ENCODE measurements at regions not wholly inside any gene's neighbourhood (a gene's known extent, or its start where the extent isn't known, plus 50 kb on each side); places are given as distances from the start of the nearest gene placed in this dataset.
"Not testable (repeated sequence)": the region's sequence is repeated elsewhere in the genome, so short reads cannot be mapped to it uniquely, and the experiment has no call there.

- dilution Hi-C loops (cut with MboI; ENCODE audit: extremely low pct_ligation_motif_present, low sequenced_read_pairs); H3K4me2 ChIP-seq (ENCODE audit: insufficient read depth, low read length); H3K79me2 ChIP-seq (ENCODE audit: control insufficient read depth, insufficient read depth, low read length); H2AFZ ChIP-seq (ENCODE audit: low read depth, low read length); H3K27me3 ChIP-seq (ENCODE audit: control insufficient read depth in 2 of 2, insufficient read depth in 2 of 2, low read length in 2 of 2); FAIRE-seq; H3K36me3 ChIP-seq (ENCODE audit: control insufficient read depth in 2 of 2, extremely low read depth in 1 of 2, insufficient read depth in 2 of 2, low read length in 2 of 2); DNase-seq (ENCODE audit: low read depth, low spot score); H3K9ac ChIP-seq (replicated peaks; ENCODE audit: extremely low read depth, insufficient read depth, low read length); H3K27ac ChIP-seq (ENCODE audit: insufficient read depth, low read depth, low read length); H3K4me3 ChIP-seq (replicated peaks in 1 of 3; ENCODE audit: insufficient read depth in 1 of 3, low read depth in 1 of 3, low read length in 3 of 3); H3K9me3 ChIP-seq (replicated peaks; ENCODE audit: control insufficient read depth, insufficient read depth, low read length); POLR2A ChIA-PET; H4K20me1 ChIP-seq (replicated peaks; ENCODE audit: control insufficient read depth, extremely low read depth, insufficient read depth, low read length); BruUV-seq (replicated peaks); H3K9me1 ChIP-seq (replicated peaks; ENCODE audit: control insufficient read depth, extremely low read depth, insufficient read depth, low read length): not testable (repeated sequence)
- peaks cover 12% of the 10 kb centered on the region for H3K4me1 ChIP-seq (ENCODE audit: control insufficient read depth, extremely low read depth, insufficient read depth, low read length)
- CTCF ChIA-PET, result interaction anchor here (2.1 kb wide), 1 partner anchor 19 kb away, joined by 5 read pairs; no protein-coding TSS in a partner anchor
- intact Hi-C loops (cut with micrococcal nuclease), result loop anchor here (10.0 kb wide), 1 partner anchor 331 kb away; no protein-coding TSS in a partner anchor
These were observed 172.5 kb upstream of the MAGI2 start for GRCh38 chr7:79625921-79626320.

GRCh38 chr7:79624336-79624735, 170.9 kb upstream of the MAGI2 start:
- no TSS peak for BruUV-seq (replicated peaks)
- H3K36me3 ChIP-seq (ENCODE audit: control insufficient read depth in 2 of 2, extremely low read depth in 1 of 2, insufficient read depth in 2 of 2, low read length in 2 of 2), result no peaks in the 10 kb centered on the region
- no peak overlapping the region for H3K9ac ChIP-seq (replicated peaks; ENCODE audit: extremely low read depth, insufficient read depth, low read length)
- dilution Hi-C loops (cut with MboI; ENCODE audit: extremely low pct_ligation_motif_present, low sequenced_read_pairs), result no loop called here
- H3K79me2 ChIP-seq (ENCODE audit: control insufficient read depth, insufficient read depth, low read length), result no peaks in the 10 kb centered on the region
- FAIRE-seq, result no peak
- no peaks in the 10 kb centered on the region for H4K20me1 ChIP-seq (replicated peaks; ENCODE audit: control insufficient read depth, extremely low read depth, insufficient read depth, low read length)
- peaks cover 25% of the 10 kb centered on the region for H3K4me1 ChIP-seq (ENCODE audit: control insufficient read depth, extremely low read depth, insufficient read depth, low read length)
- H3K4me3 ChIP-seq (replicated peaks in 1 of 3; ENCODE audit: insufficient read depth in 1 of 3, low read depth in 1 of 3, low read length in 3 of 3), result no peak overlapping the region
- ChIA-PET POLR2A (no interaction called here), CTCF (no interaction called here)
- DNase-seq (ENCODE audit: low read depth, low spot score), result no peak
- intact Hi-C loops (cut with micrococcal nuclease), result loop anchor here (10.0 kb wide), 1 partner anchor 330 kb away; no protein-coding TSS in a partner anchor
- TF ChIP-seq MYC (IDR thresholded peaks at IDR 0.05; ENCODE audit: low read depth, low read length), result no peak
- TF ChIP-seq GATA2 (IDR thresholded peaks at IDR 0.05; ENCODE audit: insufficient read depth, insufficient read length, low read depth, low read length), result no peak
- TF ChIP-seq POLR2A (IDR thresholded peaks at IDR 0.05; ENCODE audit: low read depth, low read length), result no peak
- no peak for TF ChIP-seq CTCF (IDR thresholded peaks at IDR 0.05; ENCODE audit: extremely low read depth in 1 of 2, insufficient read depth in 1 of 2, low read depth in 1 of 2, low read length in 2 of 2)
- TF ChIP-seq EZH2 (IDR thresholded peaks at IDR 0.05; ENCODE audit: borderline replicate concordance, low read depth, low read length, severe bottlenecking), result no peak
- H3K27me3 ChIP-seq (ENCODE audit: control insufficient read depth in 2 of 2, insufficient read depth in 2 of 2, low read length in 2 of 2), result no peaks in the 10 kb centered on the region
- no peaks in the 10 kb centered on the region for H3K9me3 ChIP-seq (replicated peaks; ENCODE audit: control insufficient read depth, insufficient read depth, low read length)
- no peak overlapping the region for H2AFZ ChIP-seq (ENCODE audit: low read depth, low read length)
- H3K9me1 ChIP-seq (replicated peaks; ENCODE audit: control insufficient read depth, extremely low read depth, insufficient read depth, low read length), result no peaks in the 10 kb centered on the region
- no peak overlapping the region for H3K4me2 ChIP-seq (ENCODE audit: insufficient read depth, low read length)
- H3K27ac ChIP-seq (ENCODE audit: insufficient read depth, low read depth, low read length), result no peak overlapping the region

Data from endothelial cell of umbilical vein (primary cell).